ENCODE measurements at regions not wholly inside any gene's neighbourhood (a gene's known extent, or its start where the extent isn't known, plus 50 kb on each side); places are given as distances from the start of the nearest gene placed in this dataset.

DNA sequence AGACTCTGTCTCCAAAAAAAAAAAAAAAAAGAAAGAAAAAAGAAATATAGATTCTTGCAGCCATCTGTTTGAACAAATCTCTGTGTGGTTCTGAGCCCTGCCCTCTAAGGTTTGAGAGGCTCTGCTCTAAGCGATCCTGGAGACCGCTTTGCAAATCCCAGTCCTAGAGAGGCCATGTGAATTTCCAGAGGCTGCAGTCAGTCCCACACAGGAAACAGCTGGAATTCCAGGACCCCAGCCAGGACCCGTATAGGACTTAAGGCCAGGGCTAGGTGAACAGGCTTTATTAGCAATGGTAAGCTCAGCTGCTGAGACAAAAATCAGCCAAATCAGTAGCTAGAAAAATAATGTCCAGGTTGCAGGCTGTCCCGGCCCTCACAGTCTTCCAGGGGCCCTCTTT lies 154.8 kb downstream of the RPS24 start:
- DNase-seq: no peak

DNA sequence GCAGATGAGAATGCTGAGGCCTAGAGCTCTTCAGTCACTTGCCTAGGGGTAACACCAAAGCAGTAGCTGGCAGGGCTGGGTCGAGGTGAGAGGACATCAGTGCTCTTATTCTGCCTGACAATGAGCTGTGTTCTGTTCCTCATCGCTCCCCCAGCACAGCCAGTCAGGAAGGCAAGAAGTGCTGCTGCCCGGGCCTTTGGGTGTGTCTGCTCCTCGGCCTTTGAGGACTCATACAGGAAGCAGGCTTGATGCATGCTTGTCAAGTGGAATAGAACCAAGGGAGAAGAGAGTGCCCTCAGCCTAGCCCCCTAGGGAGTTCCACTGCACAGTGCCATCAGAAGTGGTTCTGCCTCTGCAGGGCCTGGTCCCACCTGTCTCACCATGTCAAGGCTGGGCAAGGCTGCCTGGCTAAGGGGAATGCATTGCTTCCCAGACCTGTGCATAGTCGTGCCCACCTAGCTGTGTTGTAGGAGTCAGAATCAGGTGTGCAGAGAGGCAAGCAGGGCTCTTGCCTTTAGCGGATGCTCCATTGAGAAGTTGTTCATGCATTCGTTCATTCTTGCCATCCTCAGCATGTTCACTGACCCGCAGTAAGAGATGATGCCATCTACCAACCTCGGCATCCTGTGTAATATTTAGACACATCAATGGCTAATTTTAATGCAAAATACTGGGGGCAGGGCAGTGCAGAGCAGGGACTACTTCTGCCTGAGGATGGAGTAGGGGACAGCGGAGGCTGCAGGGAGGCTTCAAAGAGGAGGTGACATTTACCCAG lies 156.6 kb downstream of the RPS24 start:
- DNase-seq: no peak

DNA sequence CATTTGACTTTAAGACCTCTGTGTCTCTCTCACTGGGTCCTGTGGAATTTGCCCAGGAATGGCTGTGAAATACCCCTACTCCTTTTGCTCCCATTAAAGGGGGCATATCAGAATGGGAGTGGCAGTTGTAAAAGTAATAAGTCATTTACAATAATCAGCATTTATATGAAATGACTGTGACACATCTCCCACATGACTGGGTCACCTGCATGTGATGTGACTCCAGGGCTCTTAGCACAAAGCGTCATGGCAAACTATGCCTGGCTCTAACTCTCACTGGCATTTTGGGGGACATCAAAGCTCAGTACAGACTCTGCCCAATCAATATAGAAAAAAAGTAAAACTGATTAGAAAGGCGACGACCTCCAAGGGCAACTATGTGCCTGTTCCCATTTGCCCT lies 157.6 kb downstream of the RPS24 start:
- DNase-seq: no peak

DNA sequence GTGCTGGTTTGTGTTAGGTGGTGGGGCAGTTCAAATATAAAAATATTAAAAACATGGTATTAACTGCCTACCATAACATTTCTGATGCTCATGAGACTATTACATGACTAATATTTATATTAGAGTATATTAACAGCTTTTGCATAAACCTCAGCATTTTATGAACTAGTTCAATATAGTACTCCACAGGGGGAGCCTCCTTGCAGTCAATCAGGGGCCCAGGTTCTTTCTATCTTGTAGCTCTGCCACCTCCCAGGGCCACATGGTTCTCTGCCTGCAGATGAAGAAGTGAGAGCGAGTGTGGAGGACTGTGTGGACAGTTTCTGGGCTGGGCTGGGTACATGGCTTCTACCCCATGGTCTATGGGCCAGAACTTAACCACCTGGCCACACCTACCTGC lies 159.5 kb downstream of the RPS24 start:
- DNase-seq: no peak

DNA sequence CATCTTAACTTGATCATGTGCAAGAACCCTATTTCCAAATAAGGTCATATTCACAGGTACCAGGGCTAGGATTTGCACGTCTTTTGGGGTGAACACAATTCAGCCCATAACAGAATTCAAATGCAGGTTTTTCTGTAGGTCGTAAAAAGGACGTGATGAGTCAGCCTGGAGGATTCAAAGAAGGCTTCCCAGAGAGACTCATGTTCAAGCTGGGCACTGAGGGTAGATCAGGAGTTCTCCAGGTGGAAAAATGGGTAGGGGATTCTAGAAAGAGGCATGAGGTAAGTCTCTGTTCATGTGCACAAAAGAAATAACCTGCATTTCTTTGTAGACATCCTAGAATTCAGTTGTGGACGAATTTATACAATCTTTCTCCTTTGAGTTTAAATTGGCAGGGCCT lies 160.4 kb downstream of the RPS24 start:
- no peak for DNase-seq

DNA sequence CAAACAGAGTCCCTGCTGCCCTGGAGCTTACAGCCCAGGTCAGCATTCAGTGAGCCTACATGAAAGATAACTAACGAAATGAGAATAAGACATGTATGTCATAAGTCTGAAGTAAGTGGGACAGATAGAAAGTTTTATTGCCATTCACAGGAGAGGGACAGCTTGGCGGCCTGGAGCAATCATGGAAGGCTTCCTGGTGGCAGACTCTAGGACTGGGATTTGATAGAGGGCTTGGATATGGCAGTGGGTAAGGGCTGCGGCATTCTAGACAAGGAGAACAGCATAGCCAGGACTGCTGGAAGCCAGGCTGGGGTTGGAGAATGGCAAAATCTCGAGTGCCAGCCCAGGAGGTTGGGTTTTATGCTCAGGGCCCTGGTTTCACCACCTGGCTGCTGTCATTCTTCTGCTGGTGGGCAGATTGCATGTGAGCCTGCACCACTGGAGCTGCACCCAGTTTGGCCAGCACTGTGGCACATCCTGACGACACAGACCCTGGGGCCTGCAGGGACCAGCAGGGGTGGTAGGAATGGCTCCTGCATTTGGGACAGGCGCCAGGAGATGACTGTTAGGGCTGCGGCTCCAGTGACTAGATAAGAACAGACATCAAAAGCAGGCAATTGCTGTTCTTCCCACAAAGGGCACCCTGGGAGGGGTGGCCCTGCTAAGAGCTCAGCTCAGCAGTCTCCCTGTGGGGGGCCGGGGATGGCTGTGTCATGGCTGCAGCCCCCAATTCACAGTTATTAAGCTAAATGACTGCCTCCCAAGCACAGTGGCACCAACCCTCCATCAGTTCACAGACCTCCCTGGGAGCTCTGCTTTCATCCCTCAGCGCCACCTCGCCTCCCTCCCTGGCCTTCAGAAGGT lies 161.1 kb downstream of the RPS24 start:
- DNase-seq: no peak

DNA sequence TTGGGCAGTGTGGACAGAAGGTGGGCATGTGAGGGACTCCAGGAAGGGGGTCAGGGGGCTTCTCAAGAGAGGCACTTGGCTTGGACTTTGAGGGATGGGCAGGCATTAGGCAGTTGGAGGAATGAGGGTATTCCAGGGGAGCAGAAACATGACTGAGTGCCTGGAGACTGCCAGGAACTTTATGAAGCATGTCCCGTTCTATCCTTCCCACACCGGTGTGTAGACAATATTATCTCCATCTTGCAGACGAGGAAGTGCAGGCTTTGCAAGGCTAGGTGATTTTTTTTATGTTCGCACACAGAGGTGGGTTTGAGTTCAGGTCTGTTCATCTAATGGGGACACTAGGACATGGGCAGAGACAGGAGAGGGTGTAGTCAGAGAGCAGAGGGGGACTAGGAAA lies 162.7 kb downstream of the RPS24 start:
- DNase-seq: no peak

DNA sequence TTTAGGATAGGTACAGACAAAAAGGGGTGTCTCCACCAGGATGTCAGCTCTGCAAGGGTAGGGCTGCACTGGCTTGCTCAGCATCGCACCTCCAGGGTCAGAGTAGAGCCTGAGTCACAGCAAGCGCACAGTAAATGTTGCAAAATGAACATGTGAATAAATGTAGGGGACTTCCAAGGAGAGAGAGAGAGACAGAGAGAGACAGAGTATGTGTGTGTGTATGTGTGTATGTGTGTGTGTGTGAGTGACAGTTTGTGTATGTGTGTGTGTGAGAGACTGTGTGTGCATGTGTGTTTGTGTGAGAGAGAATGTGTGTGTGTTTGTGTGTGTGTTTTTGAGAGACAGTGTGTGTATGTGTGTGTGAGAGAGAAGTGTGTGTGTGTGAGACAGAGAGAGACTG lies 163.3 kb downstream of the RPS24 start:
- no peak for DNase-seq

DNA sequence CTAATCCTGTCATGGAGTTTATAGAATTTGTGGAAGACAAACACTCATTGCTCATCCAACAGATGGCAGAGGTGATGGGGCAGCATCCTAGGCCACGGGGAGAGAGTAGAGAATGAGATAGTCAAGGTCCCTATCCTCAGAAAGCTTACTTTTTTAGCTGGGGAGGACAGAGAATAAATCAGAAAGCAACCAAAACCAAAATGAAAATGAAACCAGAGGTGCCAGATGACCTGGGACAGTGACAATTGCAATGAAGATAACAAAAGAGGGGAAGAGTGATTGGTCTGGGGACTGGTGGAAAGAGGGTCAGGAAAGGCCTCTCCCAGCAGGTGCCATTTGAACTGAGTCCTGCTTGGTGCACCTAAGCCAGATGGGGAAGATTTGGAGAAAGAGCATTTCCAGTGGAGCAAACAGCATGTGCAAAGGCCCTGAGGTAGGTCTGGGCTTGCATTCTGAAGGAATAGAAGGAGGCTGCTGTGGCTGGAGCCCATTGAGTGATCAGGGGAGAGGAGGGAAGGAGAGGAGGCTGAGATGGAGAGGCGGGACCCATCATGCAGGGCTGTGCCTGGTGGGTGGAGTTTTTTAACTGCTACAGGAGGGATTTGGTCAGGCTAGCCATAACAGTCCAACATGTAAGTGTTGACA lies 164.1 kb downstream of the RPS24 start:
- DNase-seq: no peak

DNA sequence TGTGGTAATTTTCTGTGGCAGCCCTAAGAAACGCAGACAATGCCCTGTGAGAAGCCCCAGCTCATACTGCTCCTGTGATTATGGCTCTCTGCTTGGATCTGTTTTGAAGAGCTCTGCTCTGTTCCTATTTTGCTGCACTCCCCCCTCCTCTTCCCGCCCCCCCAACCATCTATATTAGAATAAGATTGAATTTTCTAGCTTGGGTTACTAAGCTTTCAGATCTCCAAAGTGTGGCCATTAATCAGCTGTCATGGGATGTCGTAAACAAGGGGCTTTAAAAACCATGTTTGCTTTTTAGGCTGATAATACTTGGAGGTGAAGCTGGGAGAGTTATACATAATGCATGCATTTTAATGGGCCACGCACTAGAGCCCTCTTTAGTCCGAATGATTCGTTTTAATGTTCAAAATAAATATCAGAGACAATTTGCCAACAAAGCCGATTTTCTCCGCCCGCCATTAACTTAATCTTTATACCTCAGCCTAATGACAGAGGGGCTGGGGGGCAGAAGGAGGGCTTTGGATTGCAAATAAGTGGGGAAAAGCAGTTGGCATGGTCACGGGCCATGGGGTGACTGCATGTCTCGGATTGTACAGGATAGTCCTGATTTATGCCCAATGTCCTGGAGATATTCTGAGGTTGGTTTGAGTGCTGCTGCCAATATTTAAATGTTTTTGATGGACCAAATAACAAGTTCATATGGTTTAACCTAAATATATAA lies 165.5 kb downstream of the RPS24 start:
- peak; percentile 44 for DNase-seq

DNA sequence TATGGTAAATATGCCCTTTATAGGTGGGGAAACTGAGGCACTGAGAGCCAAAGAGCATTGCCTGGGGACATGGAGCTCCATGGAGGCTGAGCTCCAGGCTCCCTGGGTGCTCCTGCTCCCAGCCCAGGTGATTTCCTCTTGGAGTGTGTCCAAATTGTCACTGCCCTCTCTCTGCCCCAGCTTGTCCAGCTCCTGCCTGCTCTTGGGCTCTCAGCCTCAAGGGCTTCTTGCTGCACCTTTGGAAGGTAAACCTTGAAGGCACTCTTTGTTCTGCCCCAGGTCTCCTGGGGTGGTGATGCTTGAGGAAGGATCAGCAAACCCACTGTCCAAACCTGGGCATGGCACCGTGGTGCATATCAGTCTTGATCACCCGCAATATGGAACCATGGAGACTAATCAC lies 166.1 kb downstream of the RPS24 start:
- peak; percentile 31 for DNase-seq

DNA sequence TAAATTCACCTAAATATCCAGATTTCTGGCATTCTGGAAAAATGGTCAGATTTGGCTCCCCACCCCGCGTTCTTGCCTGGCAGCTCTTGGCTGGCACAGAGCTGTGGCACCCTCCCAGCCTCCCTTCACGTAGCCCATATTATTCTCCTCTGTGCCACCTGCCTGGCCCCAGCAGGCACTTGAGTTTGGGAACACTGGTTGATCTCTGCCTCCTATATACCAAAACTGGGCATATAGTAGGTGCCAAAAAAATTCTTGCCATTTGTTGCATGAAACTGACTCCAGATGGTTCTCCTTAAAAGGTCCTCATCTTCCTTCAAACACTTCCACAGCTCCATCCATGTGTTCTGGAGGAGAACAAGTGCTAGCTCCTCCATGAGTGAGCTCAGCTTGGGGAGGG lies 167.0 kb downstream of the RPS24 start:
- DNase-seq: no peak

DNA sequence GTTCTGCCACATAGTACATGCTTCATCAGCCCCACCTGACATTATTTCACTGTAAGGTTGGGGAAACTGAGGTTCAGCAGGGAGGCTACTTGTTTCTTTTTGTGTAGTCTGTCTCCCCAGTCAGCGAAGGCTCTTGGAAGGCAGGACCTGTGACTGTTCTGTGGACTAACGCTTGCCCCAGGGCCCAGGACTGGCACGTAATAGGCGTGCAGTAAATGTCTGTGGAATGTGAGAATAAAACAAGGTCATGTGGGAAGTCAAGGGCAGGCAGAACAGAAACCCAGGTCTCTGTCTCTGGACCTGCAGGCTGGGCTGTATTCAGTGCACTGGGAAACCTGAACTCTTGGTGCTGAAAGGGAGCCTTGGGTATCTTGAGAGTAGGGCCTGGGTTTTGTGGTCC lies 168.7 kb downstream of the RPS24 start:
- no peak for DNase-seq

DNA sequence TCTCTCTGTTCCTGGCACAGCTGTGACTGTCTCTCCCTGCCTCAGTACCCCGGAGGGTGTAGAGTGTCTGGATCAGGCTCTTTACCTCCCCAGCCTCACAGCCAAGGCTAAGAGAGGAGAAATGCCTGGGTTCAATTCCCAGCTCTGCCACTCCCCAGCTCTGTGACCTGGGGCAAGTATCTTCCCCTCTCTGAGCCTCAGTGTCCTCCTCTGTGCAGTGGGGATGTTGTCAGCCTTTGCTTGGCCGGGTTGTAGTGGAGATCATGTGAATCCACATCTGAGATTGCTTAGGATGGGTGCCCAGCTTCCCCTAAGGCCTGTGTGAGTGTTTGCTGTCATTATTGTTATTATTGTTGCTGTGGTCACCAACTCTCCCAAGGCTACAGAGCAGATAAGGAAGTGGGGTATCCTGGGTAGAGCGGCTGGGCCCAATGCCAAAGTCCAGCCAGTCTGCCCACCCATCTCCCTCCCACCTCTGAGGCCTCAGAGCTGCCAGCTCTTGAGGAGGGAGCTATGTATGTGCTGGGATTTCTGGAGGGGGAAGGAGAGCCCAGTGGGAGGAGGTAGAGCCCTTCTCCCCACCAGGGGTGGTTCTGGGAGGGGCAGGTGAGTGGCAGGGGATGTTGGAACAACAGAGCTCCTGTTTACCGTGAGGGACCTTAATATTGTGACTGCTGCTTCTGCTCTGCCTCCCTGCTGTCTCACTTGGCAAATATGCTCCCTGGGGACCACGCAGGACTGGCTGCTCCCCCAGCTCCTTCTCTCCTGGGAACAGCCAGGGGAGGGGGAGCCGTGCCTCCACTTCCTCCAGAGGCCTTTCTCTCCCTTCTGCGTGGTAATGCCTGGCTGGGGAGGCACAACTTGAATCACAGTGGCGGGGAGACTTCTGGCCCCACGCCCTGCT lies 170.5 kb downstream of the RPS24 start:
- no peak for DNase-seq

DNA sequence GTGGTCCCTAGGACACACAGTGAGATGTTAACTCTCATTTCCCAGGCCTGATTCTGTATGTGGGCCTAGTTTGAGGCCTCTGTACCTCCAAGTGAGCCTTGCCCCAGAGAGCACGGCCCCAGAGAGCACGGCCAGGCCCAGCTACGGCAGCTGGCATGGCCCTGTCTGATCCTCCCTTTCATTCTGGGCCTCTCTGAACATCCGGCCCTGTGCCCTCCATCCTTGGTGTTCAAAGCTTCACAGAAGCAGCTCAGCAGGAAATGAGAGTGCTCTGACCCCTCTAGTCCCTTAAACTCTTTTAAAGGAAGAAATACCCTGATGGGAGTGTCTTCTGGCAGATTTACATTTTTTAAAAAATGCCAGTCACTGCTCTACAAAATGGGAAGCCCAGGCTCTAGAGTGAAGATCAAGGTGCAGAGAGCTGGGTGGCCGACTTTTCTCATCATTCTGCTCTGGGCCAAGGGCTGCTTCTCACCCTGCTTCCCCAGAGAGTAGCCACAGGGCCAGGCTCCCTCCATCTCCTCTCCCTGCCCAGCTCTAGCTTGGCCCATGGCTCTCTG lies 171.9 kb downstream of the RPS24 start:
- no peak for DNase-seq

DNA sequence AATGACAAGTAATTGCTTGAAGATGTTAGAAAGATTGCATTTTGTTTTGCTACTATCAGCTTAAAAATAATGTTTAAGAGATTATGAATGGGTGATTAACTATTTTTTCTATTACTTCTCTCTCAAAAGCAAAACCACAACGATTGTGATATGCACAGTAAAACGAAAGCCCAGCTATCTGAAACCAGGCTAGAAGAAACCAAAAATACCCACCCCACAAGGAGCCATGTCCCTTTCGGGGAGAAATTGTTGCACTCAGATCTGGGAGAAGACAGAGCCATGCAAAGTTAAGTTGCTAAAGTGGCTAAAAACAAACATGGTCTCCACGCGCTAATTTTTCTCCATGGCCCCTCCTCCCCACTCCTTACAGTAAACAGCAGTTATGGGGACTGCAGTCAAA lies 173.6 kb downstream of the RPS24 start:
- DNase-seq: no peak

DNA sequence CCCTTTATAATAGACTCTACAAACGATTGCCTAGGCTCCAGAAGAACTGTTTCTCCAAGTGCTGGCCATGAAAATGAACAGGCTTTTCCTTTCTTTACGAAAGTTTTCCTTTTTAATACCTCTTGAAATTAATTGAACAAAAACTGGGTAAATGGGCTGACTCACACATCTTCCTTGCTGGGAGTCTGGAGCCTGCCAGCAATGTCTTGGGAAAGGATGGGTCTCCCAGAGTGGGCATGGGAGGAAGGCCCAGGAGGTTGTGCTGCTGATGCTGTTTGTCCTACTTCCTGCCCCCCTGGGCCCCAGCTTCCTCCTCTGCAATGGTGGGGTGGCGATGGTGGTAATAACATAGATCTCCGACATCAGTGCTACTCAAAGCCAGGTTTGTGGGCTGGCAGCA lies 174.1 kb downstream of the RPS24 start:
- no peak for DNase-seq

DNA sequence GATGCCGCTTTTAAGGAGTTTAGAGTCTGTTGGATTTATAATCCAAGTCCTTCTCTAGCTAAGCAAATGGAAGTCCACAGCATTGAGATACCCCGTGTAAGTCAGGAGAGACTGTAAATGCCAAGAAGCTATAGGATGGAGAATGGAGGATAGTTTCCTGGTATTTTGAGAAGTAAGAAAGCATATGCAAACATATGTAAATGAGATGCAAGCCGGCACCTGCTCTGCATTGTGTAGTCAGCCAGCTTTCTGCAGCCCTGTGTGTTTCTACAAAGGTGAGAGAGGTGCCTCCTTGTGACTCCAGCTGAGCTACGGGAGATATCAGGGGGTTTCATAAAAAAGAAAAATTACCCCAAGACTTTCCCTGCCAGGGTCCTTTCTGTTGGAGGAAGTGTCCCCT lies 176.3 kb downstream of the RPS24 start:
- no peak for DNase-seq

DNA sequence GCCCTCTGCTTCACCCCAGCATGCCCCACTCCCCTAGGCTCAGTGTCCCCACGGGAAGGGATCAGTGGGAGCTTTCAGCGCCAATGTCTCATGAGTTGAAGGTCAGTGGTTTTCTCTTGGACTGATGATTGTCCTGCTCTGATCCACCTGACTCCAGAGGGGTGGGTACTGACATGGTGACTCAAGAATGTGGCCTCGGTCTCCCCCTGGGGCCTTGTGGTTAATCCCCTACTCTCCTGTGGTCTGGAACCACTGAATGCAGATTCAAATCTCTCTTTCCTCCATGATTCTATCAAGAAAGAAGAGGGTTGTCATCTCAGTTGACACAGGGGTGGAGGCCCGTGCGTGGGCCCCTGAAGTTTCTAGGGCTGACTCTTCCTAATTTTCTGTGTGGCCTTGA lies 176.9 kb downstream of the RPS24 start:
- no peak for DNase-seq

DNA sequence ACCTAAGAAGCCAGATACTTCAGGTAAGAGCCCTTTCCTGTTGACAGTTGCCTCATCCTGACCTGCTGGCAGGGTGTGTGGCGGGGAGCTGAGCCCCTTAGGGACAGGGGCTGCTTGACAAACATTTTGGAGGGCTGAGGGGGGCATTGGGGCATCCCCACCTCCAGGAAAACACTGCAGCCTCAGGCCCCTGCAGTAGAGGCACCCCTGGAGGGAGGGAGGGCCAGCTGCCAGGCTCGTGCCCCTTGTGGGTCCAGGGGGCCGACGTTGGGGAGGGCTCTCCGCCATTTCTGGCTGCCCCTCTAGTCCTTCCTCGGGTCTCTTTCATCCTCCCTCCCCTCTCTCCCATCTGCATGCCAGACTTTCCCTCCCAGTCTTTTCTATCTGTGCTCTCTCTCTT lies 177.3 kb downstream of the RPS24 start:
- no peak for DNase-seq

DNA sequence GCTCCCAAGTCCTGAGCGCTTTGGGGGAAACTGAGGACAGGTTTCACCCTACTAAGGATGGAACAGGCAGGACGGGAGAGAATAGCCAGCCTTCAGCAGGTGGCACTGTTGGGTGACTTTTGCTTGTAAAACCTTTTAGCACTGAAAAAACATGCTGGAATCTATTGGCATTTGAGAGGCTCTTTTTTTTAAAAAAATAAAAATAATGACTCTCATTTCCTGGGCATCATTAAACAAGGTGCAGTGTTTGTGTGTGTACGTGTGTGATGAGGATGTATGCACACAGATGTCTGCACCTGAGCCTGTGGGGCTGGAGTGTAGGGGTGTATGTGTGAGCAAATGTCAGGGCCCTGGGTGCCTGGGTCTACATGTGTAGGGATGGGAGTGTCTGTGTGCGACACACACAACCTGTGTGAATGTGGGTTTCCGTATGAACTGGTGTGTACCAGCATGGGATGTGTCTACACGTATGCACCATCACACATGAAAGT lies 177.9 kb downstream of the RPS24 start:
- DNase-seq: no peak

All from NCI-H1105 (cell line).